ENCODE measurements at regions not wholly inside any gene's neighbourhood (a gene's known extent, or its start where the extent isn't known, plus 50 kb on each side); places are given as distances from the start of the nearest gene placed in this dataset.

- TF ChIP-seq, protein P1, sequence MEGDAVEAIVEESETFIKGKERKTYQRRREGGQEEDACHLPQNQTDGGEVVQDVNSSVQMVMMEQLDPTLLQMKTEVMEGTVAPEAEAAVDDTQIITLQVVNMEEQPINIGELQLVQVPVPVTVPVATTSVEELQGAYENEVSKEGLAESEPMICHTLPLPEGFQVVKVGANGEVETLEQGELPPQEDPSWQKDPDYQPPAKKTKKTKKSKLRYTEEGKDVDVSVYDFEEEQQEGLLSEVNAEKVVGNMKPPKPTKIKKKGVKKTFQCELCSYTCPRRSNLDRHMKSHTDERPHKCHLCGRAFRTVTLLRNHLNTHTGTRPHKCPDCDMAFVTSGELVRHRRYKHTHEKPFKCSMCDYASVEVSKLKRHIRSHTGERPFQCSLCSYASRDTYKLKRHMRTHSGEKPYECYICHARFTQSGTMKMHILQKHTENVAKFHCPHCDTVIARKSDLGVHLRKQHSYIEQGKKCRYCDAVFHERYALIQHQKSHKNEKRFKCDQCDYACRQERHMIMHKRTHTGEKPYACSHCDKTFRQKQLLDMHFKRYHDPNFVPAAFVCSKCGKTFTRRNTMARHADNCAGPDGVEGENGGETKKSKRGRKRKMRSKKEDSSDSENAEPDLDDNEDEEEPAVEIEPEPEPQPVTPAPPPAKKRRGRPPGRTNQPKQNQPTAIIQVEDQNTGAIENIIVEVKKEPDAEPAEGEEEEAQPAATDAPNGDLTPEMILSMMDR (IDR thresholded peaks at IDR 0.05 in 8 of 11, conservative IDR thresholded peaks at IDR 0.05 in 3 of 11), result no peak
- TF ChIP-seq POLR2A (IDR thresholded peaks at IDR 0.05) (no peak), POLR2AphosphoS5 (IDR thresholded peaks at IDR 0.05) (no peak)
Measured at GRCh38 chr18:11517704-11518103, 91.7 kb upstream of the SLC35G4 start.
